Right lobe of liver (tissue), 4 donors: ENCODE measurements at regions not wholly inside any gene's neighbourhood (a gene's known extent, or its start where the extent isn't known, plus 50 kb on each side); places are given as distances from the start of the nearest gene placed in this dataset.

ENCODE experiments used
- POLR2A ChIP-seq: fragments of 450-650 bp; IDR thresholded peaks from one replicate; pipeline ENCODE4 v1.6.1; 2017; ENCODE audit warnings: antibody characterized with exemption, mild to moderate bottlenecking
- TF ChIP-seq, protein P1 (sequence below), 4 donors: fragments of 200-600 bp in 3 of 4; fragments of 450-650 bp in 1 of 4; IDR thresholded peaks; one replicate each; pipeline versions ENCODE4 v1.5.1 to v1.8.0; 2016 to 2022; ENCODE audit warnings: antibody characterized with exemption in 4 of 4, mild to moderate bottlenecking in 2 of 4
- donor health status: DM: no; HTN: no; CAD: no.
- donor health status: DM: no; HTN: no; CAD: no.
- donor health status: DM: no; HTN: yes; CAD: no.

DNA sequence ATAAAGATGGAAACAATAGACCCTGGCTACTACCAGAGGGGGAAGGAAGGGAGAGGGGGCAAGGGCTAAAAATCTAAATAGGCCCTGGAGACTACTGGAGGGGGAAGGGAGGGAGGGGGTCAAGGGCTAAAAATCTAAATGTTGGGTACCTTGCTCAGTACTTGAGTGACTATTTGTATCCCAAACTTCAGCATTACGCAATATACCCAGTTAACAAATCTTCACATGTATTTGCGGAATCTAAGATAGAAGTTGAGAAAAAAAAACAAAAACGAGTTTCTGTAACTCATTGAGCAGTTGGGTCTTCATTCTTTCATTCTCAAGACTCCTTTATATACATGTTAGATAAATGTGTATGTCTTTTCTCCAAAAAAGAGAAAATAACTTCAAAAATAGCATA is 537.4 kb downstream of the TAF11L14 start:
- TF ChIP-seq, protein P1, sequence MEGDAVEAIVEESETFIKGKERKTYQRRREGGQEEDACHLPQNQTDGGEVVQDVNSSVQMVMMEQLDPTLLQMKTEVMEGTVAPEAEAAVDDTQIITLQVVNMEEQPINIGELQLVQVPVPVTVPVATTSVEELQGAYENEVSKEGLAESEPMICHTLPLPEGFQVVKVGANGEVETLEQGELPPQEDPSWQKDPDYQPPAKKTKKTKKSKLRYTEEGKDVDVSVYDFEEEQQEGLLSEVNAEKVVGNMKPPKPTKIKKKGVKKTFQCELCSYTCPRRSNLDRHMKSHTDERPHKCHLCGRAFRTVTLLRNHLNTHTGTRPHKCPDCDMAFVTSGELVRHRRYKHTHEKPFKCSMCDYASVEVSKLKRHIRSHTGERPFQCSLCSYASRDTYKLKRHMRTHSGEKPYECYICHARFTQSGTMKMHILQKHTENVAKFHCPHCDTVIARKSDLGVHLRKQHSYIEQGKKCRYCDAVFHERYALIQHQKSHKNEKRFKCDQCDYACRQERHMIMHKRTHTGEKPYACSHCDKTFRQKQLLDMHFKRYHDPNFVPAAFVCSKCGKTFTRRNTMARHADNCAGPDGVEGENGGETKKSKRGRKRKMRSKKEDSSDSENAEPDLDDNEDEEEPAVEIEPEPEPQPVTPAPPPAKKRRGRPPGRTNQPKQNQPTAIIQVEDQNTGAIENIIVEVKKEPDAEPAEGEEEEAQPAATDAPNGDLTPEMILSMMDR (IDR thresholded peaks at IDR 0.05) = no peak
- TF ChIP-seq POLR2A = no peak
